ENCODE measurements at regions not wholly inside any gene's neighbourhood (a gene's known extent, or its start where the extent isn't known, plus 50 kb on each side); places are given as distances from the start of the nearest gene placed in this dataset.

DNA sequence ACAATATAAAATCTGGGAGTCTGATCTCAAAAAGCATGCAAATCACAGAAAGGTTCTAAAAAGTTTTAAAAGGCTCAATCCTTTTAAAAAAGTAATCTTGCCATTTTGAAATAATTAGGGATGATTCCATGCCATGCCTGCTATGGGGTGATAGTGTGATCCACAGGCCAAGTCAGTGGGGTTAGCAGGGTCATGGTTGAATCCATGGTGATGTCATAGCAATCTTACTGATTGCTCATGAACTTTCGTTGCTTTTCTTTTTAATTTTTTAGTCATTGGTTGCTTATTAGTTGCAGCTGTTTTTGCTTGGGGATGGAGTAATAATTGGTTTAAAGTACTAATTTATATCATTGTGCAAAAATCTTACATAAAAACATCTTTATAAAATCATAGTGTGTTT lies 485.0 kb downstream of the ENC1 start:
- TF ChIP-seq POLR2AphosphoS5 (IDR thresholded peaks at IDR 0.05) (no peak), POLR2A (IDR thresholded peaks at IDR 0.05) (no peak)
- TF ChIP-seq, protein P1, sequence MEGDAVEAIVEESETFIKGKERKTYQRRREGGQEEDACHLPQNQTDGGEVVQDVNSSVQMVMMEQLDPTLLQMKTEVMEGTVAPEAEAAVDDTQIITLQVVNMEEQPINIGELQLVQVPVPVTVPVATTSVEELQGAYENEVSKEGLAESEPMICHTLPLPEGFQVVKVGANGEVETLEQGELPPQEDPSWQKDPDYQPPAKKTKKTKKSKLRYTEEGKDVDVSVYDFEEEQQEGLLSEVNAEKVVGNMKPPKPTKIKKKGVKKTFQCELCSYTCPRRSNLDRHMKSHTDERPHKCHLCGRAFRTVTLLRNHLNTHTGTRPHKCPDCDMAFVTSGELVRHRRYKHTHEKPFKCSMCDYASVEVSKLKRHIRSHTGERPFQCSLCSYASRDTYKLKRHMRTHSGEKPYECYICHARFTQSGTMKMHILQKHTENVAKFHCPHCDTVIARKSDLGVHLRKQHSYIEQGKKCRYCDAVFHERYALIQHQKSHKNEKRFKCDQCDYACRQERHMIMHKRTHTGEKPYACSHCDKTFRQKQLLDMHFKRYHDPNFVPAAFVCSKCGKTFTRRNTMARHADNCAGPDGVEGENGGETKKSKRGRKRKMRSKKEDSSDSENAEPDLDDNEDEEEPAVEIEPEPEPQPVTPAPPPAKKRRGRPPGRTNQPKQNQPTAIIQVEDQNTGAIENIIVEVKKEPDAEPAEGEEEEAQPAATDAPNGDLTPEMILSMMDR (IDR thresholded peaks at IDR 0.05): no peak
